Lower lobe of right lung (tissue), 2 donors: ENCODE measurements at regions not wholly inside any gene's neighbourhood (a gene's known extent, or its start where the extent isn't known, plus 50 kb on each side); places are given as distances from the start of the nearest gene placed in this dataset.

Experiments used
- ATAC-seq, 2 donors: fragments of 200-7000 bp; cut with Tn5 transposase; one replicate each; pipeline ENCODE4 v1.9.1; 2020 to 2022; ENCODE audit warnings: mild to moderate bottlenecking in 2 of 2, moderate library complexity in 2 of 2
- DNase-seq: peaks from one replicate; pipeline ENCODE4 v3.0.0-alpha.2; 2020
- H3K27ac ChIP-seq: fragments of 200-600 bp; one replicate; pipeline ENCODE4 v1.8.0; 2022
- H3K27me3 ChIP-seq: fragments of 200-600 bp; one replicate; pipeline ENCODE4 v1.8.0; 2022; ENCODE audit warnings: low read depth
- H3K36me3 ChIP-seq: fragments of 200-600 bp; one replicate; pipeline ENCODE4 v1.8.0; 2022; ENCODE audit warnings: mild to moderate bottlenecking
- H3K4me1 ChIP-seq: fragments of 200-600 bp; one replicate; pipeline ENCODE4 v1.8.0; 2022
- H3K4me3 ChIP-seq: fragments of 200-600 bp; one replicate; pipeline ENCODE4 v1.8.0; 2022; ENCODE audit warnings: mild to moderate bottlenecking
- H3K9me3 ChIP-seq: fragments of 200-600 bp; one replicate; pipeline ENCODE4 v1.8.0; 2022
- CTCF ChIP-seq: fragments of 200-600 bp; IDR thresholded peaks from one replicate; pipeline ENCODE4 v1.8.0; 2022; ENCODE audit warnings: antibody characterized with exemption, mild to moderate bottlenecking
- intact Hi-C: fragments of 100-400 bp; cut with DNase I; formaldehyde crosslinking; loops from one replicate; pipeline ENCODE4 v1.11.0; 2022
- donor health status: DM: no; HTN: yes; CAD: no; lungs with severe emphysema.

- no peak for TF ChIP-seq CTCF
- ATAC-seq = no peak
- Histone ChIP-seq H3K4me1 (no peaks in the 10 kb centered on the region), H3K27me3 (no peaks in the 10 kb centered on the region), H3K36me3 (no peaks in the 10 kb centered on the region), H3K9me3 (no peaks in the 10 kb centered on the region), H3K27ac (no peak overlapping the region), H3K4me3 (no peak overlapping the region)
- intact Hi-C loops = no loop called here
- no peak for DNase-seq
These were observed 1211.1 kb downstream of the NCAM2 start for GRCh38 chr21:22209304-22209700.

- no peak overlapping the region for H3K4me3 ChIP-seq
- H3K27me3 ChIP-seq = no peaks in the 10 kb centered on the region
- intact Hi-C loops = no loop called here
- no peaks in the 10 kb centered on the region for H3K9me3 ChIP-seq
- H3K36me3 ChIP-seq = no peaks in the 10 kb centered on the region
- DNase-seq = no peak
- H3K27ac ChIP-seq = no peak overlapping the region
- no peaks in the 10 kb centered on the region for H3K4me1 ChIP-seq
- ATAC-seq = no peak
- TF ChIP-seq CTCF = no peak
These were observed 1213.7 kb downstream of the NCAM2 start for GRCh38 chr21:22211943-22212342.

GRCh38 chr21:22223385-22223784 lies 1225.2 kb downstream of the NCAM2 start:
- Histone ChIP-seq H3K4me3 (no peak overlapping the region), H3K4me1 (no peaks in the 10 kb centered on the region), H3K36me3 (no peaks in the 10 kb centered on the region), H3K27ac (no peak overlapping the region), H3K9me3 (no peaks in the 10 kb centered on the region), H3K27me3 (no peaks in the 10 kb centered on the region)
- intact Hi-C loops = no loop called here
- ATAC-seq (no peak), DNase-seq (no peak)
- no peak for TF ChIP-seq CTCF

GRCh38 chr21:22224261-22224660 lies 1226.1 kb downstream of the NCAM2 start:
- ATAC-seq (no peak), DNase-seq (no peak)
- Histone ChIP-seq H3K27me3 (no peaks in the 10 kb centered on the region), H3K4me3 (no peak overlapping the region), H3K27ac (no peak overlapping the region), H3K9me3 (no peaks in the 10 kb centered on the region), H3K36me3 (no peaks in the 10 kb centered on the region), H3K4me1 (no peaks in the 10 kb centered on the region)
- intact Hi-C loops = no loop called here
- no peak for TF ChIP-seq CTCF

- no peaks in the 10 kb centered on the region for H3K27me3 ChIP-seq
- H3K4me3 ChIP-seq = no peak overlapping the region
- TF ChIP-seq CTCF = no peak
- H3K36me3 ChIP-seq = no peaks in the 10 kb centered on the region
- ATAC-seq (no peak), DNase-seq (no peak)
- H3K4me1 ChIP-seq = no peaks in the 10 kb centered on the region
- no peak overlapping the region for H3K27ac ChIP-seq
- intact Hi-C loops = no loop called here
- H3K9me3 ChIP-seq = no peaks in the 10 kb centered on the region
These were observed 1227.1 kb downstream of the NCAM2 start for GRCh38 chr21:22225299-22225698.

GRCh38 chr21:22231013-22231412 lies 1232.8 kb downstream of the NCAM2 start:
- intact Hi-C loops = no loop called here
- no peak for ATAC-seq
- no peaks in the 10 kb centered on the region for H3K36me3 ChIP-seq
- H3K4me1 ChIP-seq = no peaks in the 10 kb centered on the region
- H3K4me3 ChIP-seq = no peak overlapping the region
- DNase-seq = no peak
- no peak for TF ChIP-seq CTCF
- no peaks in the 10 kb centered on the region for H3K27me3 ChIP-seq
- H3K9me3 ChIP-seq = no peaks in the 10 kb centered on the region
- H3K27ac ChIP-seq = no peak overlapping the region
